WTC11 (cell line): ENCODE measurements at regions not wholly inside any gene's neighbourhood (a gene's known extent, or its start where the extent isn't known, plus 50 kb on each side); places are given as distances from the start of the nearest gene placed in this dataset.
A peak's percentile ranks its signal among the peaks of the same experiment; 100 is the strongest.

Source experiments
- ATAC-seq: fragments of 200-7000 bp; cut with Tn5 transposase; 2 replicates; pipeline ENCODE4 v1.10.0; 2021; ENCODE audit warnings: mild to moderate bottlenecking, moderate library complexity
- CTCF ChIA-PET: fragments of 300-600 bp; sonication (Branson Sonifier 250); formaldehyde crosslinking; loops from one replicate; lab custom pipeline; 2021; ENCODE audit warnings: antibody characterized with exemption; lab: Charles Lee
- POLR2A ChIA-PET: fragments of 350-600 bp; sonication (Branson Sonifier 250); formaldehyde crosslinking; loops from one replicate; lab custom pipeline; 2021; ENCODE audit warnings: antibody characterized with exemption; lab: Charles Lee
- DNase-seq: peaks from one replicate; pipeline ENCODE4 v3.0.0; 2021; ENCODE audit warnings: low spot score
- H3K27ac Mint-ChIP-seq: 2 replicates; pipeline ENCODE4 v1.8.0; 2021; ENCODE audit warnings: mixed read lengths
- H3K27me3 Mint-ChIP-seq: 2 replicates; pipeline ENCODE4 v1.8.0; 2021; ENCODE audit warnings: low read depth, mild to moderate bottlenecking, moderate library complexity, mixed read lengths
- H3K36me3 Mint-ChIP-seq: 2 replicates; pipeline ENCODE4 v1.8.0; 2021; ENCODE audit warnings: mixed read lengths
- H3K4me1 Mint-ChIP-seq: 2 replicates; pipeline ENCODE4 v1.8.0; 2022; ENCODE audit warnings: mixed read lengths
- H3K4me3 Mint-ChIP-seq: 2 replicates; pipeline ENCODE4 v1.8.0; 2021; ENCODE audit warnings: mild to moderate bottlenecking, moderate library complexity, mixed read lengths
- H3K9me3 Mint-ChIP-seq: 2 replicates; pipeline ENCODE4 v1.8.0; 2021; ENCODE audit warnings: mixed read lengths
- CTCF ChIP-seq: fragments of 200-600 bp; IDR thresholded peaks from 2 replicates; pipeline ENCODE4 v1.8.0; 2022; ENCODE audit warnings: antibody characterized with exemption
- FOXP1 ChIP-seq: sonication (generic); formaldehyde crosslinking; IDR thresholded peaks from 2 replicates; pipeline ENCODE4 v1.8.0; 2022; ENCODE audit warnings: missing genetic modification reagents, mild to moderate bottlenecking, moderate library complexity, borderline replicate concordance
- GTF2I ChIP-seq: fragments of 250-450 bp; sonication (Bioruptor Pico); conservative IDR thresholded peaks from 2 replicates; pipeline ENCODE4 v1.4.0; 2021; ENCODE audit warnings: mild to moderate bottlenecking
- IRF2 ChIP-seq: sonication (generic); formaldehyde crosslinking; IDR thresholded peaks from 2 replicates; pipeline ENCODE4 v1.8.0; 2022; ENCODE audit warnings: low read depth, missing genetic modification reagents, borderline replicate concordance
- MYBL2 ChIP-seq: sonication (generic); formaldehyde crosslinking; IDR thresholded peaks from 2 replicates; pipeline ENCODE4 v1.8.1; 2023; ENCODE audit warnings: mild to moderate bottlenecking, moderate library complexity, missing genetic modification reagents
- NR2C2 ChIP-seq: sonication (generic); formaldehyde crosslinking; IDR thresholded peaks from 2 replicates; pipeline ENCODE4 v1.8.0; 2022; ENCODE audit warnings: mild to moderate bottlenecking, missing genetic modification reagents
- RELA ChIP-seq: sonication (generic); formaldehyde crosslinking; IDR thresholded peaks from 2 replicates; pipeline ENCODE4 v1.8.1; 2022; ENCODE audit warnings: missing genetic modification reagents, mild to moderate bottlenecking, borderline replicate concordance
- SMAD4 ChIP-seq: sonication (generic); formaldehyde crosslinking; IDR thresholded peaks from 2 replicates; pipeline ENCODE4 v1.8.0; 2022; ENCODE audit warnings: mild to moderate bottlenecking, missing genetic modification reagents
- STAT6 ChIP-seq: sonication (generic); formaldehyde crosslinking; conservative IDR thresholded peaks from 2 replicates; pipeline ENCODE4 v1.8.1; 2023; ENCODE audit warnings: mild to moderate bottlenecking, low read depth, missing genetic modification reagents, moderate library complexity
- USF2 ChIP-seq: sonication (generic); formaldehyde crosslinking; IDR thresholded peaks from 2 replicates; pipeline ENCODE4 v1.8.1; 2023; ENCODE audit warnings: mild to moderate bottlenecking, missing genetic modification reagents, moderate library complexity
- ZBTB21 ChIP-seq: sonication (generic); formaldehyde crosslinking; IDR thresholded peaks from 2 replicates; pipeline ENCODE4 v1.8.1; 2023; ENCODE audit warnings: mild to moderate bottlenecking, missing genetic modification reagents, borderline replicate concordance
- ZNF219 ChIP-seq: sonication (generic); formaldehyde crosslinking; IDR thresholded peaks from 2 replicates; pipeline ENCODE4 v1.8.0; 2023; ENCODE audit warnings: missing genetic modification reagents, mild to moderate bottlenecking, borderline replicate concordance
- TF ChIP-seq, protein P1 (sequence below): fragments of 250-450 bp; sonication (Bioruptor Pico); IDR thresholded peaks from 2 replicates; pipeline ENCODE4 v1.8.0; 2021; ENCODE audit warnings: mild to moderate bottlenecking
- TF ChIP-seq, protein P2 (sequence below): sonication (generic); formaldehyde crosslinking; IDR thresholded peaks from 2 replicates; pipeline ENCODE4 v1.8.1; 2023; ENCODE audit warnings: mild to moderate bottlenecking, missing genetic modification reagents
- TF ChIP-seq, protein P3 (sequence below): sonication (generic); formaldehyde crosslinking; conservative IDR thresholded peaks from 2 replicates; pipeline ENCODE4 v1.8.1; 2022; ENCODE audit warnings: mild to moderate bottlenecking, missing genetic modification reagents
- TF ChIP-seq, protein P4 (sequence below): sonication (generic); formaldehyde crosslinking; IDR thresholded peaks from 2 replicates; pipeline ENCODE4 v1.8.1; 2022; ENCODE audit warnings: mild to moderate bottlenecking, moderate library complexity, missing genetic modification reagents
- TF ChIP-seq, protein P5 (sequence below): sonication (generic); formaldehyde crosslinking; IDR thresholded peaks from 2 replicates; pipeline ENCODE4 v1.8.1; 2022; ENCODE audit warnings: low read depth, missing genetic modification reagents, borderline replicate concordance
- TF ChIP-seq, protein P6 (sequence below): fragments of 250-450 bp; sonication (Bioruptor Pico); conservative IDR thresholded peaks from 2 replicates; pipeline ENCODE4 v1.9.0; 2021; ENCODE audit warnings: mild to moderate bottlenecking

DNA sequence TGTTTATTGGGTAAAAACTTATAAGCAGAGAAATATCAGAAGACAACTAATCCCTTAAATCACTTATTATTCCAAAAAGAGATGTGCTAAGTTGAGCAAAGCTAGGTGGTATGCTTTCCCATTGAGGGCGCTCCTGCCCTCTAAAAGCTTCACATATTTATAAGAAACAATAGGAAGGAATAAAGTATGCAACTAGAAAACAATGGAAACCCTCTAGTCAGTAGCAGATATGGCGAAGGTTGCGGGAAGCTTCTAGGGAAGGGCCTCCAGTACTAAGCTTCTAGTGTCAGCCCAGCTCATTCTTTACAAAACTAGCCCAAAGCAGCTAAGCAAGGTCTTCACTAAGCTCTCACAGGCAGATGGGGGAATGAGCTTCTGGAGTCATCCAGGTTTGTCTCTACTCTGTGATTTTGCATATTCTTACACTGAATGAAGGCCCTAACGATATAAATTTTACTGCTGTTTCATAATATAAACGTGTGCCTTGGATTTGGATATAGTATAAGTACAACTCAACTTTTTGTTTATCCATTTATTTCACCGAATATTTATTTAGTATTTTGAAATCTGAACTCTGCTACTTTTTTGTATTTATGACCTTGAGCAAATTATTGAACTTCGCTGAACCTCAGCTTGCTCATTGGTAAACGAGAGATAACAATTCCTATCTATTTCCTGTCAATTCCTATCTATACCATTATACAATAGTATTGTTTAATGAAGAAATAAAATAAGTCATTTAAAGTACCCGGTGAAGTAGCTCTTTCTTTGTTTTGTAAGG lies 571.4 kb downstream of the ELAVL2 start:
- Mint-ChIP-seq H3K27me3 (no peaks in the 10 kb centered on the region), H3K36me3 (0 out of 2 replicates have a peak, but pooled peaks cover 4% of the 10 kb centered on the region), H3K4me3 (no peak overlapping the region), H3K9me3 (peaks cover 22% of the 10 kb centered on the region)
- ChIA-PET CTCF (interaction anchor here (0.6 to 1.6 kb wide), 6 partner anchors 9 to 239 kb away, joined by 3 to 8 read pairs (median 4); no protein-coding TSS in a partner anchor), POLR2A (no interaction called here)
- peak; percentile 82 for ATAC-seq
- no peak for DNase-seq
- no peak for TF ChIP-seq STAT6 (CRISPR knock-in tag)
- no peak for TF ChIP-seq NR2C2 (CRISPR knock-in tag)
- no peak for TF ChIP-seq MYBL2
- TF ChIP-seq, protein P1, sequence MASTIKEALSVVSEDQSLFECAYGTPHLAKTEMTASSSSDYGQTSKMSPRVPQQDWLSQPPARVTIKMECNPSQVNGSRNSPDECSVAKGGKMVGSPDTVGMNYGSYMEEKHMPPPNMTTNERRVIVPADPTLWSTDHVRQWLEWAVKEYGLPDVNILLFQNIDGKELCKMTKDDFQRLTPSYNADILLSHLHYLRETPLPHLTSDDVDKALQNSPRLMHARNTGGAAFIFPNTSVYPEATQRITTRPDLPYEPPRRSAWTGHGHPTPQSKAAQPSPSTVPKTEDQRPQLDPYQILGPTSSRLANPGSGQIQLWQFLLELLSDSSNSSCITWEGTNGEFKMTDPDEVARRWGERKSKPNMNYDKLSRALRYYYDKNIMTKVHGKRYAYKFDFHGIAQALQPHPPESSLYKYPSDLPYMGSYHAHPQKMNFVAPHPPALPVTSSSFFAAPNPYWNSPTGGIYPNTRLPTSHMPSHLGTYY (CRISPR knock-in tag): no peak
- TF ChIP-seq FOXP1 (CRISPR knock-in tag): no peak
- TF ChIP-seq, protein P2, sequence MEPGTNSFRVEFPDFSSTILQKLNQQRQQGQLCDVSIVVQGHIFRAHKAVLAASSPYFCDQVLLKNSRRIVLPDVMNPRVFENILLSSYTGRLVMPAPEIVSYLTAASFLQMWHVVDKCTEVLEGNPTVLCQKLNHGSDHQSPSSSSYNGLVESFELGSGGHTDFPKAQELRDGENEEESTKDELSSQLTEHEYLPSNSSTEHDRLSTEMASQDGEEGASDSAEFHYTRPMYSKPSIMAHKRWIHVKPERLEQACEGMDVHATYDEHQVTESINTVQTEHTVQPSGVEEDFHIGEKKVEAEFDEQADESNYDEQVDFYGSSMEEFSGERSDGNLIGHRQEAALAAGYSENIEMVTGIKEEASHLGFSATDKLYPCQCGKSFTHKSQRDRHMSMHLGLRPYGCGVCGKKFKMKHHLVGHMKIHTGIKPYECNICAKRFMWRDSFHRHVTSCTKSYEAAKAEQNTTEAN (CRISPR knock-in tag): no peak
- TF ChIP-seq, protein P3, sequence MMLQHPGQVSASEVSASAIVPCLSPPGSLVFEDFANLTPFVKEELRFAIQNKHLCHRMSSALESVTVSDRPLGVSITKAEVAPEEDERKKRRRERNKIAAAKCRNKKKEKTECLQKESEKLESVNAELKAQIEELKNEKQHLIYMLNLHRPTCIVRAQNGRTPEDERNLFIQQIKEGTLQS (CRISPR knock-in tag): no peak
- TF ChIP-seq, protein P4, sequence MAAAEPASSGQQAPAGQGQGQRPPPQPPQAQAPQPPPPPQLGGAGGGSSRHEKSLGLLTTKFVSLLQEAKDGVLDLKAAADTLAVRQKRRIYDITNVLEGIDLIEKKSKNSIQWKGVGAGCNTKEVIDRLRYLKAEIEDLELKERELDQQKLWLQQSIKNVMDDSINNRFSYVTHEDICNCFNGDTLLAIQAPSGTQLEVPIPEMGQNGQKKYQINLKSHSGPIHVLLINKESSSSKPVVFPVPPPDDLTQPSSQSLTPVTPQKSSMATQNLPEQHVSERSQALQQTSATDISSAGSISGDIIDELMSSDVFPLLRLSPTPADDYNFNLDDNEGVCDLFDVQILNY (CRISPR knock-in tag): no peak
- TF ChIP-seq IRF2 (CRISPR knock-in tag): no peak
- TF ChIP-seq SMAD4 (CRISPR knock-in tag): no peak
- no peak for TF ChIP-seq ZNF219
- no peak for TF ChIP-seq GTF2I (CRISPR knock-in tag)
- no peak for TF ChIP-seq RELA (CRISPR knock-in tag)
- TF ChIP-seq ZBTB21: no peak
- TF ChIP-seq, protein P5, sequence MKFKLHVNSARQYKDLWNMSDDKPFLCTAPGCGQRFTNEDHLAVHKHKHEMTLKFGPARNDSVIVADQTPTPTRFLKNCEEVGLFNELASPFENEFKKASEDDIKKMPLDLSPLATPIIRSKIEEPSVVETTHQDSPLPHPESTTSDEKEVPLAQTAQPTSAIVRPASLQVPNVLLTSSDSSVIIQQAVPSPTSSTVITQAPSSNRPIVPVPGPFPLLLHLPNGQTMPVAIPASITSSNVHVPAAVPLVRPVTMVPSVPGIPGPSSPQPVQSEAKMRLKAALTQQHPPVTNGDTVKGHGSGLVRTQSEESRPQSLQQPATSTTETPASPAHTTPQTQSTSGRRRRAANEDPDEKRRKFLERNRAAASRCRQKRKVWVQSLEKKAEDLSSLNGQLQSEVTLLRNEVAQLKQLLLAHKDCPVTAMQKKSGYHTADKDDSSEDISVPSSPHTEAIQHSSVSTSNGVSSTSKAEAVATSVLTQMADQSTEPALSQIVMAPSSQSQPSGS (CRISPR knock-in tag): no peak
- TF ChIP-seq, all 79 proteins: peak for 0
- Mint-ChIP-seq H3K4me1 (peaks cover 16% of the 10 kb centered on the region), H3K27ac (no peak overlapping the region)

GRCh38 chr9:23255346-23255745 lies 570.7 kb downstream of the ELAVL2 start:
- Mint-ChIP-seq H3K27me3 (no peaks in the 10 kb centered on the region), H3K36me3 (0 out of 2 replicates have a peak, but pooled peaks cover 4% of the 10 kb centered on the region), H3K4me3 (no peak overlapping the region), H3K27ac (no peak overlapping the region), H3K4me1 (peaks cover 18% of the 10 kb centered on the region), H3K9me3 (peaks cover 20% of the 10 kb centered on the region)
- no peak for ATAC-seq
- ChIA-PET CTCF (interaction anchor here (0.6 to 1.6 kb wide), 3 partner anchors 30 to 238 kb away, joined by 5 to 8 read pairs (median 5); no protein-coding TSS in a partner anchor), POLR2A (no interaction called here)
- no peak for DNase-seq
- TF ChIP-seq, protein P6, sequence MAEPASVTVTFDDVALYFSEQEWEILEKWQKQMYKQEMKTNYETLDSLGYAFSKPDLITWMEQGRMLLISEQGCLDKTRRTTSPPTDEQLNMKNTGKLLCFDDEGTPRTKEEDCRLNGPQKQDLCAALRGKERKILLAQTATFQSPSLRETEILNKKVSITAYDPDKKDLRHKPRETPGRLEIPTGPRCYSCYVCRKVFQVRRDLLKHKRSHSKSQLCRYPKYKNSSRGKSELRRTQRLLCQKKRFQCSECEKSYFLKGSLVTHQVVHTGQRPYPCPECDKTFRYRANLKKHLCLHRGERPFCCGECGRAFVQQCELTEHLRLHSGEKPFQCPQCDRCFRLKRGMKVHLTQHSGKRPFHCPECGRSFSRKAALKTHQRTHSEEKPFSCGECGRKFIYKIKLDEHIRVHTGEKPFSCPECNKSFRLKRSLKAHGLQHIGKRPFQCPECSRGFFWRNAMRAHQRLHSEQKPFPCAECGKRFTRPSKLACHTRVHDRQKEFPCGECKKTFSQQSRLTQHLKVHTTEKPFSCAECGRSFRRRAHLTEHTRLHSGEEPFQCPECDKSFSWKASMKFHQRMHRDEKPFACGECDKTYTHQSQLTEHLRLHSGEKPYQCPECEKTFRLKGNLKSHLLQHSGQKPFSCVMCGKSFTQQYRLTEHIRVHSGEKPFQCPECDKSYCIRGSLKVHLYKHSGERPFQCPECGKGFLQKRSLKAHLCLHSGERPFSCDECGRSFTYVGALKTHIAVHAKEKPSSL (CRISPR knock-in tag): no peak
- TF ChIP-seq CTCF (no peak), USF2 (CRISPR knock-in tag) (no peak)
- TF ChIP-seq, protein P5 (CRISPR knock-in tag): no peak
